ENCODE measurements at regions not wholly inside any gene's neighbourhood (a gene's known extent, or its start where the extent isn't known, plus 50 kb on each side); places are given as distances from the start of the nearest gene placed in this dataset.

DNA sequence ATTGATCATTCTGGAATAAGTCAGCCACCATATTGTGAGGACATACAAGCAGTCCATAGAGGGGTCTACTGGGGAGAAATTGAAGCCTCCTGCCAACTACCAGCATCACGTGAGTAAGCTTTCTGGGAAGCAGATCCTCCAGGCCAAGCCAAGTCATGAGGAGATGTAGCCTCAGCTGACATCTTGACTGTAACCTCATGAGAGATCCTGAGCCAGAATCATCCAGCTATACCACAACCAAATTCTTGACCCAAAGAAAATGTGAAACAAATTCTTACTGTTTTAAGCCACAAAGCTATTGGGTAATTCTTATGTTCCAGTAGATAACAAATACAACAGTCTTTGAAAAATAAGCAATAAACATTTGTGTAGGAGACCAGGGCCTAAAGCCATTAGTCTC, 479.4 kb upstream of the DCN start:
- TF ChIP-seq, protein P1, sequence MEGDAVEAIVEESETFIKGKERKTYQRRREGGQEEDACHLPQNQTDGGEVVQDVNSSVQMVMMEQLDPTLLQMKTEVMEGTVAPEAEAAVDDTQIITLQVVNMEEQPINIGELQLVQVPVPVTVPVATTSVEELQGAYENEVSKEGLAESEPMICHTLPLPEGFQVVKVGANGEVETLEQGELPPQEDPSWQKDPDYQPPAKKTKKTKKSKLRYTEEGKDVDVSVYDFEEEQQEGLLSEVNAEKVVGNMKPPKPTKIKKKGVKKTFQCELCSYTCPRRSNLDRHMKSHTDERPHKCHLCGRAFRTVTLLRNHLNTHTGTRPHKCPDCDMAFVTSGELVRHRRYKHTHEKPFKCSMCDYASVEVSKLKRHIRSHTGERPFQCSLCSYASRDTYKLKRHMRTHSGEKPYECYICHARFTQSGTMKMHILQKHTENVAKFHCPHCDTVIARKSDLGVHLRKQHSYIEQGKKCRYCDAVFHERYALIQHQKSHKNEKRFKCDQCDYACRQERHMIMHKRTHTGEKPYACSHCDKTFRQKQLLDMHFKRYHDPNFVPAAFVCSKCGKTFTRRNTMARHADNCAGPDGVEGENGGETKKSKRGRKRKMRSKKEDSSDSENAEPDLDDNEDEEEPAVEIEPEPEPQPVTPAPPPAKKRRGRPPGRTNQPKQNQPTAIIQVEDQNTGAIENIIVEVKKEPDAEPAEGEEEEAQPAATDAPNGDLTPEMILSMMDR (IDR thresholded peaks at IDR 0.05), result no peak
- TF ChIP-seq POLR2AphosphoS5 (IDR thresholded peaks at IDR 0.05; ENCODE audit: low read depth, low read length), result no peak
